ENCODE measurements at regions not wholly inside any gene's neighbourhood (a gene's known extent, or its start where the extent isn't known, plus 50 kb on each side); places are given as distances from the start of the nearest gene placed in this dataset.

- no peak overlapping the region for H3K4me2 ChIP-seq
- H3K9me3 ChIP-seq (ENCODE audit: low read depth), result no peaks in the 10 kb centered on the region
- H3K79me2 ChIP-seq, result no peaks in the 10 kb centered on the region
- no peak for DNase-seq (ENCODE audit: low spot score)
- no peaks in the 10 kb centered on the region for H4K20me1 ChIP-seq (ENCODE audit: insufficient read depth, poor library complexity, severe bottlenecking)
- no peaks in the 10 kb centered on the region for H3K36me3 ChIP-seq (replicated peaks; ENCODE audit: insufficient read depth, low read depth)
- 93% methylated on average over 5 of the region's 5 CpGs for WGBS (ENCODE audit: low lambda C conversion rate, missing lambda C conversion rate)
- no peak overlapping the region for H3K27ac ChIP-seq
- no peaks in the 10 kb centered on the region for H3K4me1 ChIP-seq (ENCODE audit: insufficient read depth)
- no peak overlapping the region for H3K4me3 ChIP-seq
- H2AFZ ChIP-seq, result no peak overlapping the region
- H3K27me3 ChIP-seq, result no peaks in the 10 kb centered on the region
- H3K9me2 ChIP-seq (replicated peaks; ENCODE audit: insufficient read depth), result no peaks in the 10 kb centered on the region
- TF ChIP-seq EZH2 (IDR thresholded peaks at IDR 0.05; ENCODE audit: borderline replicate concordance), result no peak
- TF ChIP-seq CTCF (IDR thresholded peaks at IDR 0.05; ENCODE audit: poor library complexity), result no peak
- no peak for TF ChIP-seq EZH2phosphoT487 (IDR thresholded peaks at IDR 0.05; ENCODE audit: low read depth, severe bottlenecking, unreplicated experiment)
Measured at GRCh38 chr9:109934136-109934856, 154.3 kb downstream of the PALM2AKAP2 start.

GRCh38 chr9:109934857-109935215 is 154.8 kb downstream of the PALM2AKAP2 start:
- WGBS (ENCODE audit: low lambda C conversion rate, missing lambda C conversion rate), result 84% methylated on average over 4 of the region's 4 CpGs
- no peak overlapping the region for H3K27ac ChIP-seq
- DNase-seq (ENCODE audit: low spot score), result no peak

GRCh38 chr9:109935406-109936087 is 155.5 kb downstream of the PALM2AKAP2 start:
- Histone ChIP-seq H3K4me2 (no peak overlapping the region), H3K4me3 (no peak overlapping the region), H3K9me3 (ENCODE audit: low read depth) (no peaks in the 10 kb centered on the region), H2AFZ (no peak overlapping the region), H3K4me1 (ENCODE audit: insufficient read depth) (no peaks in the 10 kb centered on the region), H3K27me3 (no peaks in the 10 kb centered on the region), H3K36me3 (replicated peaks; ENCODE audit: insufficient read depth, low read depth) (no peaks in the 10 kb centered on the region), H3K27ac (no peak overlapping the region), H3K9me2 (replicated peaks; ENCODE audit: insufficient read depth) (no peaks in the 10 kb centered on the region), H4K20me1 (ENCODE audit: insufficient read depth, poor library complexity, severe bottlenecking) (no peaks in the 10 kb centered on the region), H3K79me2 (no peaks in the 10 kb centered on the region)
- WGBS (ENCODE audit: low lambda C conversion rate, missing lambda C conversion rate), result 93% methylated on average over 1 of the region's 1 CpG
- TF ChIP-seq EZH2 (IDR thresholded peaks at IDR 0.05; ENCODE audit: borderline replicate concordance) (no peak), CTCF (IDR thresholded peaks at IDR 0.05; ENCODE audit: poor library complexity) (no peak), EZH2phosphoT487 (IDR thresholded peaks at IDR 0.05; ENCODE audit: low read depth, severe bottlenecking, unreplicated experiment) (no peak)
- no peak for DNase-seq (ENCODE audit: low spot score)

More at GRCh38 chr9:109934857-109935215, 154.8 kb downstream of the PALM2AKAP2 start:
- Histone ChIP-seq H3K27me3 (no peaks in the 10 kb centered on the region), H3K9me2 (replicated peaks; ENCODE audit: insufficient read depth) (no peaks in the 10 kb centered on the region), H2AFZ (no peak overlapping the region), H4K20me1 (ENCODE audit: insufficient read depth, poor library complexity, severe bottlenecking) (no peaks in the 10 kb centered on the region), H3K4me1 (ENCODE audit: insufficient read depth) (no peaks in the 10 kb centered on the region), H3K4me3 (no peak overlapping the region), H3K4me2 (no peak overlapping the region), H3K9me3 (ENCODE audit: low read depth) (no peaks in the 10 kb centered on the region), H3K36me3 (replicated peaks; ENCODE audit: insufficient read depth, low read depth) (no peaks in the 10 kb centered on the region), H3K79me2 (no peaks in the 10 kb centered on the region)
- no peak for TF ChIP-seq EZH2 (IDR thresholded peaks at IDR 0.05; ENCODE audit: borderline replicate concordance)
- no peak for TF ChIP-seq EZH2phosphoT487 (IDR thresholded peaks at IDR 0.05; ENCODE audit: low read depth, severe bottlenecking, unreplicated experiment)

GRCh38 chr9:109937861-109938453 is 158.0 kb downstream of the PALM2AKAP2 start:
- no peaks in the 10 kb centered on the region for H4K20me1 ChIP-seq (ENCODE audit: insufficient read depth, poor library complexity, severe bottlenecking)
- H3K27ac ChIP-seq, result no peak overlapping the region
- H3K4me1 ChIP-seq (ENCODE audit: insufficient read depth), result no peaks in the 10 kb centered on the region
- no peak for DNase-seq (ENCODE audit: low spot score)
- H3K9me3 ChIP-seq (ENCODE audit: low read depth), result no peaks in the 10 kb centered on the region
- 84% methylated on average over 3 of the region's 3 CpGs for WGBS (ENCODE audit: low lambda C conversion rate, missing lambda C conversion rate)
- H3K79me2 ChIP-seq, result no peaks in the 10 kb centered on the region
- TF ChIP-seq EZH2 (IDR thresholded peaks at IDR 0.05; ENCODE audit: borderline replicate concordance) (no peak), EZH2phosphoT487 (IDR thresholded peaks at IDR 0.05; ENCODE audit: low read depth, severe bottlenecking, unreplicated experiment) (no peak), CTCF (IDR thresholded peaks at IDR 0.05; ENCODE audit: poor library complexity) (no peak)
- H3K36me3 ChIP-seq (replicated peaks; ENCODE audit: insufficient read depth, low read depth), result no peaks in the 10 kb centered on the region
- H2AFZ ChIP-seq, result no peak overlapping the region
- H3K9me2 ChIP-seq (replicated peaks; ENCODE audit: insufficient read depth), result no peaks in the 10 kb centered on the region
- H3K4me2 ChIP-seq, result no peak overlapping the region
- H3K27me3 ChIP-seq, result no peaks in the 10 kb centered on the region
- no peak overlapping the region for H3K4me3 ChIP-seq

Measured in hepatocyte (in vitro differentiated cells).